T-helper 1 cell treated with Interleukin-12 subunit alpha and Interleukin-12 subunit beta and Interleukin-4 antibody, amounts not matched to agents 30 ng/mL and 1 ng/mL, for 36 hours (primary cell): ENCODE measurements at regions not wholly inside any gene's neighbourhood (a gene's known extent, or its start where the extent isn't known, plus 50 kb on each side); places are given as distances from the start of the nearest gene placed in this dataset.

Experiments used
- intact Hi-C: fragments of 100-400 bp; cut with micrococcal nuclease; formaldehyde crosslinking; loops from one replicate; pipeline ENCODE4 v1.15.1; 2024

GRCh38 chr13:59441596-59442280 is 722.0 kb downstream of the DIAPH3 start:
- intact Hi-C loops = no loop called here

GRCh38 chr13:59442461-59442860 is 721.3 kb downstream of the DIAPH3 start:
- intact Hi-C loops = no loop called here

DNA sequence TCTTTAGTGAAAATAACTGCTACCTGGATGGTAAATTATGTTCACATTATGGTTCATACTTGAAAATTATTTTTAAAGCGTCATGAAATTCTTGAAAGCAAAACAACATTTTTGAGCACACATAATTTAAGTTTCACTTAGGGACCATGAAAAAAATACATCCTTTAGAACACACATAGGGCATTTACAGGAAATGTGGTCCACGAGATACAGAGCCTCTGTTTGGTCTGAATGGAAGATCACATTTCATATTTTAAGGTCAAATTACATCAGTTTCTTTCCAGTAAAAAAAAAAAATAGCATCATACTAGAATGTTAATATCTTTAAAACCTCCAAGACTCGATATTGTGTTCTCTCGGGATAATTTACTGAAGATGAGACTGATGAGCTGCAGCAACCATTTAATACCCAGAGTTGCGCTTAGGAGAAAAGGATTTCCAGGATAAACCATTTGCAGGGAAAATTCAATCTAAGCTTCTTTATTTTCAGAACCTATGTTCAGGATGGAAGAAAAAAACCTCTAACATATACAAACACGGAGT is 720.7 kb downstream of the DIAPH3 start:
- intact Hi-C loops = no loop called here

GRCh38 chr13:59444210-59444857 is 719.4 kb downstream of the DIAPH3 start:
- intact Hi-C loops = no loop called here

DNA sequence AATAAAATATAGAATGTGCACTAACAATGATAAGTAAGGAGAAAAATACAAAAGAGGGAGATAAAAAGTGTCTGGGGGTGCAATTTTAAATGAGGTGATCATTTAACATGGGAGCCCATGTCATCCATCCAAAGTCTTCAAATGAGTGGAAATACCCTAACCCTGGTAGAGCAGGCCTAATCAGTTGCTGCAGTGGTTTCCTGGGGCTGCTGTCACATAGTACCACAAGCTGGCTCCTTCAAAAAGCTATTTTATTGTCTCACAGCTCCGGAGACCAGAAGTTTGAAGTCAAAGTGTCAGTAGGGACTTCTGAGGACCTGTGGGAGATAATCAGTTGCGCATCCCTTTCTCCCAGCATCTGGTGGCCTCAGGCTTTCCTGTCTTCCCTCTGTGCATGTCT is 717.9 kb downstream of the DIAPH3 start:
- intact Hi-C loops = no loop called here

DNA sequence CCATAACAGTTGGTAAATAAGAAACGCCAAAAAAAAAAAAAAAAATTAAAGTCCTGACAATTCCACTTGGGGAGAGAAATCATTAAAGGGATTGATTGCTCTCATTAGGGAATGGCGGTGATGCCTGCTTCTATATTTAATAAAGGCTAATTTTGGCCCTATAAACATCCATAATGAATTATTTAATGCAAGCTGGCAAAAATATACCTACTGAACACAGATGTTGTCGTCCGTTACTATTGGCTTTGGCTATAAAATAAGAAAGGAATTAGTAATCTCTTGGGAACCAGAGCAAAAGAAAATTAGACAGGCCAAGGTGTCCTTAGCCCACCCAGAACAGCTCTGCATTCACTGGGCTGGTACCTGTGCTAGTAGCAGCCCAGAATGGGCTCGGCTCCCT is 717.3 kb downstream of the DIAPH3 start:
- intact Hi-C loops = no loop called here

GRCh38 chr13:59447031-59447430 is 716.7 kb downstream of the DIAPH3 start:
- intact Hi-C loops = no loop called here

- intact Hi-C loops = no loop called here
These were observed 715.7 kb downstream of the DIAPH3 start for GRCh38 chr13:59447846-59448620.

GRCh38 chr13:59449750-59450149 is 714.0 kb downstream of the DIAPH3 start:
- intact Hi-C loops = no loop called here

- intact Hi-C loops = no loop called here
These were observed 713.5 kb downstream of the DIAPH3 start for GRCh38 chr13:59450229-59450628.

DNA sequence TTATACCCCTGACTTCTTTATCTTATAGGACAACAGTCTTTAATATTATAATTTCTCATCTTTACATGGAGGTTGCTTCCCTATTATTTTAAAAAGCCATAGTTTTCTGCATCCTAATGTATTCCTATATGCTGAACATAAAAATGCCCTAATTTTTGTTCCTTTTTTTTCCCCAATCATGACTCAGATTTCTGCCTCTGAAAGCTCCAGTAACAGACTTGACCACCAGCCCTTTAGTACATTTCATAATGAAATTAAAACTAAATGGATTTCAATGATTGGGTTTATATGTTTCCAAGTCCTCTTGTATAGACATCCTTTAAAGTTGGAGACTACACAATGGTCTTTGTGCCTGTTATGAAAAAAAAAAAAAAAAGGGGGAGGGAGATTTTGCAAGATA is 712.5 kb downstream of the DIAPH3 start:
- intact Hi-C loops = no loop called here

DNA sequence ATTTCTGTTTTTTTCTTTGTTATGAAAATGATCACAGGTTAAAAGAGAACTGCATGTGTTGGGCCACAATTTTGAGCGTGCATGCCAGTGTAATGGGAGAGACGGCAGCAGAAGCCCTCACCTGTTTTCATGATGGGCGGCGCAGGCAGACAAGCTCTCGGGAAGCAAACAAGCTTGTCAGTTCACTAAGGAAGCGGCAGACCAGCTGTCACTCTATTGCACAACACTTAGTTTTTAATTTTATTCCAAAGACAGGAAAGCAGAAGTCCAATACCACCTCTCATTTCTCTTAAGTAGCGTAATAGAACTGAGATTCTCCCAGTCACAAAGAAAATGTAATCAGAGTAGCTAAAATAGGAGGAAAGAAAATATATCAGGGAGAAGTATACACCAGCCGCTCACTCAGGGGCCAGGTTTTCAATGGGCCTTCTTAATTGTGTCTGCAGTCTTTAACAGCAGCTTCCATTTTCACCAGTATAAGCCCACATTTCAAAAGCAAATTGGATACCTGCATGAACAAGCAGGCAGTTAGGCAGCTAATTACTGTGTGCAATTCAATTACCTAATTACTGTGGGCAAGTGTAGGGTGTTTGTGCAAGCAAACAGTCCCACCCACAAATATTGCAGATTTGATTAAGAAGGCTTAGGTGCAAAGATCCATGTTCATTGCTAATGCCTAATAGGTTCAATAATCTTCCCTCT is 711.4 kb downstream of the DIAPH3 start:
- intact Hi-C loops = no loop called here

GRCh38 chr13:59458908-59459579 is 704.7 kb downstream of the DIAPH3 start:
- intact Hi-C loops = no loop called here

DNA sequence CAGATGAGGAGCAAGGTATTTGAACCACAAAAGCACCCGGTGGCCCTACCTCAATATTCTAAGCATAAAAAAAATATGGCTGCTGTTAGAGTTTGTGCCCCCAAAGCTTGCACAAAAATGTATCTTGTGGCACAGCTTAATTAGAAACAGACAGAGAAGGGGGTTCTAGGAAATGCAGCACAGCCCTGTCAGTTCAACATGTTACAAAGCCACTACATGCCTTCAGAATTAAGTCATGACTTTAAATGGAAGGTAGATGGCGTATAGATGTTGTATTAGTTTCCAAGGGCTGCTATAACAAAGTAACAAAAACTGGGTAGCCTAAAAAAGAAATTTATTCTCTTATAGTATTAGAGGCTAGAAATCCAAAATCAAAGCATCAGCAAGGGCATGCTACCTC is 703.8 kb downstream of the DIAPH3 start:
- intact Hi-C loops = no loop called here

GRCh38 chr13:59461411-59461810 is 702.3 kb downstream of the DIAPH3 start:
- intact Hi-C loops = no loop called here

DNA sequence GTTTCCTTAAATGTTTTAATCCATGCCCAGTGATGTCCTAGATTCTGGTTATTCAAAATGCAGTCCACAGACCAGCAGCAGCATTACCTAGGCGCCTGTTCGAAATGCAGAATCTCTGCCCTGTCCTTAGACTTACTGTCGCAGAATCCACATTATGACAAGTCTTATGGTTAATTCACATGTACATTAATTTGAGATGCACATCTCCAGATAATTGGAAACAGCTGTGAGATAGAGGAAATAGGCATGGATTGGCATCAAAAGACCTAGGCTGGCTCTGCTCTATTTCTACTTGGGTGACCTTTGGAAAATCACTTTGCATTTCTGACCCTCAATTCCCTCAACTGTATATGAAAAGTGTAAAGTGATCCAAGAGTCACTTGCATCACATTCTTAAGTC is 700.7 kb downstream of the DIAPH3 start:
- intact Hi-C loops = no loop called here

GRCh38 chr13:59464926-59465325 is 698.8 kb downstream of the DIAPH3 start:
- intact Hi-C loops = no loop called here

- intact Hi-C loops = no loop called here
These were observed 695.3 kb downstream of the DIAPH3 start for GRCh38 chr13:59468396-59468795.

GRCh38 chr13:59471106-59471505 is 692.6 kb downstream of the DIAPH3 start:
- intact Hi-C loops = no loop called here

GRCh38 chr13:59472134-59472533 is 691.6 kb downstream of the DIAPH3 start:
- intact Hi-C loops = no loop called here

DNA sequence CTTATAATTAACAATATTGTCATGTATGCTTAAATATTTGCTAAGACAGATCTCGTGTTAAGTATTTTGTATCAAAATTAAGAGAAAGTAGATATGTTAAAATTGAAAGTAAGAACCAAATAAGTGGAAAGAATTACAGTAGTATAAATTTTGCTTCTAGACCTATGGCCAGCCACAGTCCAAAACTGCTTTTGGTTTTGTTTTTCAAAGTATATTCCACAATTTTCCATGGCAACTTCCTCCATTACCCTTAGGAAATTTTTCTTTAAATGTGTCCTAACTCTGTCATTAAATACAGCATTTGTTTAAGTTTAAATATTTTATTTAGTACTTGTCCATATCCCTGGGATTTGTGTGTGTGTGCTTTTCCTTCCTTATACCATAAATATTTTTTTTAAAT is 689.0 kb downstream of the DIAPH3 start:
- intact Hi-C loops = loop anchor here (5.0 kb wide), 1 partner anchor 203 kb away; no protein-coding TSS in a partner anchor
